PC-3 (cell line): ENCODE measurements at regions not wholly inside any gene's neighbourhood (a gene's known extent, or its start where the extent isn't known, plus 50 kb on each side); places are given as distances from the start of the nearest gene placed in this dataset.

Source experiments
- EZH2 ChIP-seq: fragments of 300-600 bp; sonication (generic); IDR thresholded peaks from one replicate; pipeline ENCODE4 v1.6.1; 2017; ENCODE audit warnings: antibody characterized with exemption, mild to moderate bottlenecking, low read length; ENCODE audit not compliant: unreplicated experiment
- TF ChIP-seq, protein P1 (sequence below): fragments of 300-600 bp; sonication (generic); conservative IDR thresholded peaks from 2 replicates; pipeline ENCODE4 v1.5.1; 2017; ENCODE audit warnings: antibody characterized with exemption, low read depth, mild to moderate bottlenecking, low read length

DNA sequence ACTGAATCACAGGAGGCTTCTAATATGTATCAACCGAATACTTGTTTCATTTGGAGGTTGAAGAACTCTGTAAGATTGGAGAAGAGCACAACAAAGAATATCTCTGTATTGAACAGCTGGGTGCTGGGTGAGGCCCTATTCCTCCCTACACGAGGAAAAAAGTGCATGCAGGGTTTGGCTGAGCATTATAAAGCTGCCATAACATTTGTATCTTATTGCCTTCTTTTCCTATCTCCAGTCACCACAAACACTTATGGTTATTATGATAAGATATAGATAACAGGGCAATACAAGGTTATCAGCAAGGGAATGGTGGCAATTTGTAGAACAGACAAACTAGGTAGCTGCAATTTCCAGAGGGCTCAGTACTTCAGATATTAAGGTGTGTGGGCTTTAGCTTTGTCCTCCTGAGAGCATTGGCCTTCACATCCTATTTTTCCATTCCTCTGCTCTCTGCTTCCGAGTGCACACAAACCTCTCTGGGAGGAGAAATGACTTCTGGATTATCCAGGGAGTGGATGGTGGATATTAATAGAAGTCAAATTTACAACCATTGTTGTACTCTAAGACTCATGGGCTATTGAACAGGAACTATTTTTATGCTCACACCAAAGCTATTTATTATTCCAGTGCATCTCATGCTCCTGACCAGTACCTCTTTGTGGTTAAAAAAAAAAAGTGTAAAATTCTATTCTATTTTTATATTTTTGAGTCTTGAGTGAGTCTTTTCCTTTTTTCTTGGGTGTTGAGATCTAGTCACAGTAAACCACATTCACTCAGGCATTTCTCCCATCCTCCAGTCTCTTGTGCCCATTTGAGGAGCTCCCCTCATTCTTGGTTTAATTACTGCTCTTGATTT, 248.4 kb downstream of the ETAA1 start:
- TF ChIP-seq EZH2: no peak
- TF ChIP-seq, protein P1, sequence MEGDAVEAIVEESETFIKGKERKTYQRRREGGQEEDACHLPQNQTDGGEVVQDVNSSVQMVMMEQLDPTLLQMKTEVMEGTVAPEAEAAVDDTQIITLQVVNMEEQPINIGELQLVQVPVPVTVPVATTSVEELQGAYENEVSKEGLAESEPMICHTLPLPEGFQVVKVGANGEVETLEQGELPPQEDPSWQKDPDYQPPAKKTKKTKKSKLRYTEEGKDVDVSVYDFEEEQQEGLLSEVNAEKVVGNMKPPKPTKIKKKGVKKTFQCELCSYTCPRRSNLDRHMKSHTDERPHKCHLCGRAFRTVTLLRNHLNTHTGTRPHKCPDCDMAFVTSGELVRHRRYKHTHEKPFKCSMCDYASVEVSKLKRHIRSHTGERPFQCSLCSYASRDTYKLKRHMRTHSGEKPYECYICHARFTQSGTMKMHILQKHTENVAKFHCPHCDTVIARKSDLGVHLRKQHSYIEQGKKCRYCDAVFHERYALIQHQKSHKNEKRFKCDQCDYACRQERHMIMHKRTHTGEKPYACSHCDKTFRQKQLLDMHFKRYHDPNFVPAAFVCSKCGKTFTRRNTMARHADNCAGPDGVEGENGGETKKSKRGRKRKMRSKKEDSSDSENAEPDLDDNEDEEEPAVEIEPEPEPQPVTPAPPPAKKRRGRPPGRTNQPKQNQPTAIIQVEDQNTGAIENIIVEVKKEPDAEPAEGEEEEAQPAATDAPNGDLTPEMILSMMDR: no peak
